Kidney tubule cell (primary cell): ENCODE measurements at regions not wholly inside any gene's neighbourhood (a gene's known extent, or its start where the extent isn't known, plus 50 kb on each side); places are given as distances from the start of the nearest gene placed in this dataset.
A peak's percentile ranks its signal among the peaks of the same experiment; 100 is the strongest.
"Not testable (repeated sequence)": the region's sequence is repeated elsewhere in the genome, so short reads cannot be mapped to it uniquely, and the experiment has no call there.

ENCODE experiments used
- DNase-seq: peaks from one replicate; pipeline ENCODE4 v3.0.0-alpha.2; 2018; ENCODE audit warnings: low spot score

GRCh38 chr2:136715146-136715545 is 50.2 kb upstream of the THSD7B start:
- DNase-seq = no peak

- no peak for DNase-seq
These were observed 50.8 kb upstream of the THSD7B start for GRCh38 chr2:136714452-136714951.

- no peak for DNase-seq
These were observed 51.6 kb upstream of the THSD7B start for GRCh38 chr2:136713739-136714138.

DNA sequence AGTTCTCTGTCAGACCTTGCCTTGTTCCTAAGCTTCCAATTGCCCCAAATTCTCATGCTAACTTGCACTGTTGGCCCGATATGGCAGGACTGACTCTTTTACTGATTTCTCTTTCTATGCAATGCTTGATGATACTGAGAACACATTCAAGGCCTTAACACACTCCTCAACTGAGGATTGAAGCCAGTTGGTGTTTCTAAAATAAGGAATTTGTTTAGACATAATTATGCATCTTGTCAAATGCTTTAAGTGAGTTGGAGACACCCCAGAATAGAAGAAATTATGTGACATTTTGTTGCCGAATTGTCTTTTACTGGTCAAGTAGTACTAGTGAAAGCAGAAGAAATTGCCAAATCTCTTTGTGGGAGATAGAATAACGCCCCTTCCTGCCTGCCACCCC is 60.0 kb upstream of the THSD7B start:
- no peak for DNase-seq

DNA sequence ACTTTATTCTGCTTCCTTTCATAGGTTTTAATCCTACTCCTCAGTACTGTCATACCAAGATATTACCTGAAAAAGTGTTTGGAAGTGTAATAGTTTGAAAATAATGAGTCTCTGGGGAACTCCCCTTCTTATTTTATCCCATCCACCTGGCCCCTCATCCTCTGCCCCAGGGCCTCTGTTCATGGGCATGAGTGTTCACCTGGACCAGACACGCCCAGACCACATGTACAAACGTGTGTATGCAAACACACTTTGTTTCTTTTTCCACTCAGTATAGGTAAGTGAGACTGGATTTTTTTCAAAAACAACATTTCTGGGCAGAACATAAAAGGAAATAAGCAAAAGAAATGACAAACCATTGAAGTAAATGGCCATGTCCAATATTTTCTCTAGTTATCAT is 62.1 kb upstream of the THSD7B start:
- DNase-seq = no peak

- no peak for DNase-seq
These were observed 68.9 kb upstream of the THSD7B start for GRCh38 chr2:136696438-136696837.

GRCh38 chr2:136693966-136694365 is 71.4 kb upstream of the THSD7B start:
- no peak for DNase-seq

DNA sequence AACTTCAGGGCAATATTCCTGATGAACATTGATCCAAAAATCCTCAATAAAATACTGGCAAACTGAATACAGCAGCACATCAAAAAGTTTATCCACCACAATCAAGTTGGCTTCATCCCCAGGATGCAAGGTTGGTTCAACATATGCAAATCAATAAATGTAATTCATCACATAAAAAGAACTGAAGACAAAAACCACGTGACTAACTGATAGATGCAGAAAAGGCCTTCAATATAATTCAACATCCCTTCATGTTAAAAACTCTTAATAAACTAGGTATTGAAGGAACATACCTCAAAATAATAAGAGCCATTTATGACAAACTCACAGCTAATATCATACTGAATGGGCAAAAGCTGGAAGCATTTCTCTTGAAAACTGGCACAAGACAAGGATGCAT is 85.3 kb upstream of the THSD7B start:
- DNase-seq = not testable (repeated sequence)

- DNase-seq = no peak
These were observed 99.6 kb upstream of the THSD7B start for GRCh38 chr2:136665736-136666135.

DNA sequence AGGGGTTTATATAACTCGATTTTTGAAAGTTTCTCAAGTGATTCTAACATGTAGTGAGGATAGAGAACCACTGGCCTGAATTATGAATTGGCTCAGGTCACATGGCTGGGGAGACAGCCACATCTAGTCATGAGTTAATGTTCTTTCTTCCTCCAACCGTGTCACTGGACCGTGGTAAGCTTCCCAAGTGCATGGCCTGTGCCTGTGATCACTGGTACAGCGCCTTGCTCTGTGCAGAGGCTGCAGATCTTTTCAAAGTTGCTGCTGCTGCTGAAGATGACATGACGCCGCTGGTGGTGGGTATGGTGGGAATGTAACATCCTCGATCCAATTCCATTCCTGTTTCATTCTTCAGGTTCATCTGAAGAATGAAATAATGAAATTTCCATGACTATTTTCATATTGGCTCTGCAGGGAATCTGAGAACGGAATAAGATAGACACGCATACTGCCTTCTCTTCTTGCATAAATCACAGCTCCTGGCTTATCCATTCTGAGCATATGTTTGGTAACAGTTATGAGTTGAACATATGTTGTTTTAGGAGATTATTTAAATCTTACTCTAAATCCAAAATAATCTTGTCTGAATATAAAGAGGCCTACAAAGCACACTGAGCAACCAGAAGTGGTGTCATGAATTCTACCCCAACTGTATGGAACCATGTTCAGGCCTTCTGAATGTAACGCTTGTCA is 100.5 kb upstream of the THSD7B start:
- no peak for DNase-seq

DNA sequence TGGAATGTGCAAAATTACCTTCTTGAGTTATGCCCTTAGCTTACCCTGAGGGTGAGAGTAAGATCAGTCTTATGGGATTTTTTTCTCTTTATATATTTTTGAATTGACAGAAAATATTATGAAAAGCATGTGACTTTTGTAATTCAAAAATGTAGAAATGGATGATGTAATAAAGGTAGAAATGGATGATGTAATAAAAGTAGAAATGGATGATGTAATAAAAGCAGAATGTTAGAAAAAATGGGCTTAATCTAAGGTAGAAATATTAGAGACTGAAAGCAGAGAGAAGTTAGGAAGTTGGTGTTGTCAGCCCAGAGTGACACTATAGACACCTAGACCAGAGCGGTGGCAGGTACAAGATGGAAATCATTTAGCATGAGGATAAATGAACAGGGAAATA is 107.1 kb upstream of the THSD7B start:
- no peak for DNase-seq

DNA sequence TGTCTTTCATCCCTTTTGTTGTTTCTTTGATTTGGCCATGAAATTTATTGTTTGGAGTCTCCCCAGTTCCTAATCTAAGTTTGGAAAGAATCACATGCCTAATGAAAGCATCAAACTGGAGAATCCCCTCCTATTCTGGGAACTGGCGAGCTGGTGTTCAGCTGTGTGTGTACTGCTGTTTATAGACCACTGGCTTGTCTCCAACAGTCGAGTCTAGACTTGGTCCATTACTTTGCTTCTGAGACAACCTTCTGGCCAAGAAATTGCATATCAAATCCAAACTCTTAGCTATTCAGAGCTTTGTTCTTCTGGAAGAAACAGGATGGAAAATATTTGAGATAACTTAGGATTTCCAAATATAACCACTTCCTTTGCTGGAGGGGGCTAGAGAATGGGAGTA is 111.5 kb upstream of the THSD7B start:
- no peak for DNase-seq

DNA sequence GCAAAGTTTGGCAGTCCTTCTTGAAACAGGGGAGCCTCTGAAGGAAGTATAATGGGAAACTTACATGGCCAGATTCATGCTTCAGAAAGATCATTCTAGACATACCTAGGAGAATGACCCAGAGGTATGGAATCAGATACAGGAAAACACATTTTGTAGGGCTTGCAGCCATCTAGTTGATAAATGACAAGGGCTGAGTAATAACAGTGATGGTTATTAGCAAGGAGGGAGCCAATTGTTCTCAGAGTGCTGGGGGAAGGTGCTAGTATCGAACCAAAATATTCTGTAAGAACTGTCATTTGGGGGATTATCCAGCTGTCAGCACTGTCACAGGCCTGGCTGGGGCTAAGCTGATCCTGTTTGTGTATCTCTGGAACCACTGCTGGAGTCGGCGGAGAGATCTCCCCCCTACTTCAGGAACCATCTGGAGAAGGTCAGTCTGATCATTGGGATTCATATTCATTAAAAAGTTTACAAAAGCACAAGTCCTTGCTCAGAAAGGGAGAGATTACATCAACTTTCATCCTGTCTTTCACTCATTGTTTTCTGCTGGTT is 113.8 kb upstream of the THSD7B start:
- no peak for DNase-seq

GRCh38 chr2:136647039-136647438 is 118.3 kb upstream of the THSD7B start:
- no peak for DNase-seq

DNA sequence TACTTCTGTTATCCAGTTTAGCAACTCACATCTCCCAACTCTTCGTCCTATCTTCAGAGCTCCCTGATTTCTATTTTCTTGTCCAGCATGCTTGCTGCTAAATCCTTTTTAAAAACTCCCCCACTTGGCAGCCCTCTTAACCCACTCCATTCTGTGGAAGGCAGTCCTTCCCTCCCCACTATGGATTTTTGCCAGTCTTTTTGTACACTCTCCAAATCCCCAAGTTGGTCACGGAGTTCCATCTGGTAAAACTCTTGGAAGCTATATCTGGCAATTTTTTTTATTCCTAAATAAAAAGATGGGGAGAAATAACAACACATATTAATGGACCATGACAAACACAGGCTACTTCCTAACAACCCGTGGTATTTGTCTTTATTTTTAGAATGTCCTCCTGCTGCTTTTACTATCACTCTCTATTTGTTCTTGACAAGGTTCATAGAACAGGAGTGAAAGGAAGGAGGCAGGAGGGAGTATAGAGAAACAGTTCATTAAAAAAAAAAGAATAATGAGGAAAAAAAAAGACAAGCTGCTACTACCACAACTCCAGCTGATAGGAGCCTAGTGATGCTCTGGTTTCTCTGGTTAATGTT is 120.0 kb upstream of the THSD7B start:
- DNase-seq = no peak

DNA sequence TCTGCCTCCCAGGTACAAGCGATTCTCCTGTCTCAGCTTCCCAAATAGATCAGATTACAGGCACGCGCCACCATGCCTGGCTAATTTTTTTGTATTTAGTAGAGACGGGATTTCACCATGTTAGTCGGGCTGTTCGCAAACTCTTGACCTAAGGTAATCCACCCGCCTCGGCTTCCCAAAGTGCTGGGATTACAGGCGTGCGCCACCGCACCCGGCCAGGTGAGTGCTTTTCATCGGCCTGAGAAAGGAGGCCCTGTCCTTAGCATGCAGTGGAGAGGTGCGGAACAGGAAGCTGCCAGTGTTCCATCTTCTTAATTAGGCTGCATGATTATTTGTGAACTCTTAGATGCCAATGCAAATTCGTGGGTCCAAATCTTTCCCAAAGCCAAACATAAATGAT is 125.7 kb upstream of the THSD7B start:
- no peak for DNase-seq

DNA sequence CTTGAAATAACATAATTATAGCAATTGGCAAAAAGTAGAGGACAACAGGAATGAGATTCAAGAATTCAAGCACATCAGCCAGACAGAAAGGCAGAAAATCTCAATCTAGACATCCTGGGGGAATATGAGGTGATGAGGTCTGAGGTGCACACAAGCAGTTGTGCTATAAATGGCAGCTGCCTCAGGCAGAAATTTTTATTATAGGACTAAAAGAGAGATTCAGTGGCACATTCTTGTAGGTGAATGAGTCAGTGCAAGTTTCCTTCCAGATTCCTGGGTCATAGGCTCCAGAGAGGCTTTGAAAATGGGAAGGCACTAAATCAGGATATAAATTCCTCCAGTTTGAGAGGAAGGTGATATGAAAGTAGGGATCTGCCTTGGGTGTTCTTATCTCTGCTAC is 127.2 kb upstream of the THSD7B start:
- peak; percentile 25 for DNase-seq

DNA sequence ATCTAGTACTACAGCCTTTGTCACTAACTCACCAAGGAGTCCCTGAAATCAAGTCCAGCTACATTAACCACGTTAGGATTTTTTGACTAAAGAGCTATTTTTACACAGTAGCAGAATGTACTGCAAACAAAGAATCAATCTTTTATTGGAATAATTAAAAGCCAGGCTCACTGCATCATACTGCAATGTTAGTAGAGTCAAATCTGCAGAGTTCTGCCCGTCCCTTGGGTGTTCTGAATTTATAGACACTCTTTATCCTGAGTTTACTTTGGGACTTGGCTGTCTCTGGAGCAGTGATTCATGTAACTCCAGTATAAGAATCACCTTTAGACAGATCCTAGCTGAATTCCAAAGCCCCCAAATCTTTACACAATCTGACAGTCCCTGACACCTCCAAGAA is 127.9 kb upstream of the THSD7B start:
- no peak for DNase-seq

DNA sequence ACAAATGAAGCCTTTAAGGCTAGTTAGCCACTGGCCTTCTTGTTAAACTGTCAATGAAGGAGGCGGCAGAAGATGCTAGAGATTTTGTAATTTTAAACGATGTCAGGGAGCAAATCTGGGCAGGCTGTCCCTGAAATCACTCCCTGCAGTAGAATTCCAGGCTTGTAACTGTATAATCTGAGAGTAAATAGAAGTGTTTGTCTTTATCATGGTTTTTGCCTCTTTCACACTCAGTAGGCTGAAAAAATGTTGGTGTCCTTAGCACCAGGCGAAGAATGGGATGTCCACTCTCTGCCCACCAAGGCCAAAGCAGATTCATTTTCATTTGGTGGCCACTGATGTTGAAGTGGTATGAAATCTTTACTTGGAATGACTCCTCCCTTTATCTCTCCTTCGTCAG is 136.9 kb upstream of the THSD7B start:
- DNase-seq = no peak

DNA sequence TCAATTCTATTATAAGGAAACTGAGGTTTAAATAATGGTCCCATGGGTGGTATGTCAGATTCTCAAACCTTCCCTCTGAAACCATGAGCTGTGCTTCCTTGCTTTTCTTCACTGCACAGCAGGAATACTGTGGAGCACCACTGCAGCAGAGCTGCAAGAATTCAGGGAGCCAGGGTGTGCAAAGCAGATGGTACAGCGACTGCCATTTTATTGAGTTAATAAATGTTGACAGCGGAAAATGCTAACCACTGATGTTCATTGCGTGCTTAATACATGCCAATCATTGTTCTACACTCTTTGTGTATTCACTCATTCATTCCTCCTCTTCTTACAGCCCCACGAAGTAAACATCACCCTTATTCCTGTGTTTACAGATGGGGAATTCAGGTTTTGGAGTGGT is 152.2 kb upstream of the THSD7B start:
- DNase-seq = no peak

- DNase-seq = no peak
These were observed 153.3 kb upstream of the THSD7B start for GRCh38 chr2:136612079-136612478.

DNA sequence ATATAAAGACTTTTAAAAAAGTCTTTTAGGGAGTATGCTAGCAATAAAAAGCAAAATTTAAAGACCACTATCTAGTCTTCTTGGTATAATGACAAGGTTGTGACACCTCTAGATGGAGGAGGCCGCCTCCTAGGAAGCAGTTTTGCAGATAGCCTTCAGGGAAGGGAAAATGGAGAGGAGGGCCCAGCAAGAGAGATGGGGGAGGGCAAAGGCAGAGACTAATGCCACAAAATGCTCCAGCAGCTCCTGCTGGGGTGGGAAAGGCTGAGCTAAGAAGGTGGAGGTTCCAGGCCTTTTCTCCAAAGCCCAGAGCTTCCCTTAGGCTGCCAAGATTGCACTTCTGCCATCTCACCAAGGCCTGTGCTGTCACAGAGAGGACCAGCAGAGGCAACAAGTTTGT is 153.9 kb upstream of the THSD7B start:
- no peak for DNase-seq

- peak; percentile 8 for DNase-seq
These were observed 182.6 kb upstream of the THSD7B start for GRCh38 chr2:136582628-136583205.
